ENCODE measurements at regions not wholly inside any gene's neighbourhood (a gene's known extent, or its start where the extent isn't known, plus 50 kb on each side); places are given as distances from the start of the nearest gene placed in this dataset.

- CTCF ChIA-PET: no interaction called here
- no peak overlapping the region for H2AFZ ChIP-seq
- intact Hi-C loops (cut with micrococcal nuclease; ENCODE audit: unreplicated experiment): no loop called here
Measured at GRCh38 chr20:40244286-40244685, 444.8 kb downstream of the MAFB start.

GRCh38 chr20:40241596-40242343, 447.3 kb downstream of the MAFB start:
- Histone ChIP-seq H3K27me3 (ENCODE audit: insufficient read depth, low read depth) (peaks cover 58% of the 10 kb centered on the region), H3K4me3 (no peak overlapping the region), H2AFZ (no peak overlapping the region), H3K4me2 (no peak overlapping the region), H4K20me1 (ENCODE audit: insufficient read depth) (no peaks in the 10 kb centered on the region), H3K4me1 (replicated peaks; ENCODE audit: insufficient read depth) (no peaks in the 10 kb centered on the region), H3K9me3 (ENCODE audit: insufficient read depth, low read depth) (no peaks in the 10 kb centered on the region), H3F3A (ENCODE audit: insufficient read depth, low read depth) (no peaks in the 10 kb centered on the region), H3K36me3 (ENCODE audit: low read depth) (no peaks in the 10 kb centered on the region), H3K9me2 (ENCODE audit: insufficient read depth) (no peaks in the 10 kb centered on the region), H3K27ac (no peak overlapping the region), H3K79me2 (ENCODE audit: low read depth) (no peaks in the 10 kb centered on the region)
- no TSS peak for BruUV-seq (replicated peaks)
- ChIA-PET CTCF (no interaction called here), POLR2A (ENCODE audit: unreplicated experiment) (no interaction called here)
- DNase-seq: no peak
- TF ChIP-seq, protein P1, sequence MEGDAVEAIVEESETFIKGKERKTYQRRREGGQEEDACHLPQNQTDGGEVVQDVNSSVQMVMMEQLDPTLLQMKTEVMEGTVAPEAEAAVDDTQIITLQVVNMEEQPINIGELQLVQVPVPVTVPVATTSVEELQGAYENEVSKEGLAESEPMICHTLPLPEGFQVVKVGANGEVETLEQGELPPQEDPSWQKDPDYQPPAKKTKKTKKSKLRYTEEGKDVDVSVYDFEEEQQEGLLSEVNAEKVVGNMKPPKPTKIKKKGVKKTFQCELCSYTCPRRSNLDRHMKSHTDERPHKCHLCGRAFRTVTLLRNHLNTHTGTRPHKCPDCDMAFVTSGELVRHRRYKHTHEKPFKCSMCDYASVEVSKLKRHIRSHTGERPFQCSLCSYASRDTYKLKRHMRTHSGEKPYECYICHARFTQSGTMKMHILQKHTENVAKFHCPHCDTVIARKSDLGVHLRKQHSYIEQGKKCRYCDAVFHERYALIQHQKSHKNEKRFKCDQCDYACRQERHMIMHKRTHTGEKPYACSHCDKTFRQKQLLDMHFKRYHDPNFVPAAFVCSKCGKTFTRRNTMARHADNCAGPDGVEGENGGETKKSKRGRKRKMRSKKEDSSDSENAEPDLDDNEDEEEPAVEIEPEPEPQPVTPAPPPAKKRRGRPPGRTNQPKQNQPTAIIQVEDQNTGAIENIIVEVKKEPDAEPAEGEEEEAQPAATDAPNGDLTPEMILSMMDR (conservative IDR thresholded peaks at IDR 0.05): no peak
- TF ChIP-seq EZH2 (IDR thresholded peaks at IDR 0.05; ENCODE audit: low read depth): no peak
- intact Hi-C loops (cut with micrococcal nuclease; ENCODE audit: unreplicated experiment): no loop called here

More at GRCh38 chr20:40244286-40244685, 444.8 kb downstream of the MAFB start:
- DNase-seq: no peak
- POLR2A ChIA-PET (ENCODE audit: unreplicated experiment): no interaction called here
- no peaks in the 10 kb centered on the region for H3K9me3 ChIP-seq (ENCODE audit: insufficient read depth, low read depth)
- peaks cover 71% of the 10 kb centered on the region for H3K27me3 ChIP-seq (ENCODE audit: insufficient read depth, low read depth)
- H3K4me2 ChIP-seq: no peak overlapping the region
- no peaks in the 10 kb centered on the region for H3K79me2 ChIP-seq (ENCODE audit: low read depth)
- no peaks in the 10 kb centered on the region for H4K20me1 ChIP-seq (ENCODE audit: insufficient read depth)
- no peaks in the 10 kb centered on the region for H3K4me1 ChIP-seq (replicated peaks; ENCODE audit: insufficient read depth)
- TF ChIP-seq, protein P1 (conservative IDR thresholded peaks at IDR 0.05): no peak
- TF ChIP-seq EZH2 (IDR thresholded peaks at IDR 0.05; ENCODE audit: low read depth): no peak
- no peaks in the 10 kb centered on the region for H3K9me2 ChIP-seq (ENCODE audit: insufficient read depth)
- no peak overlapping the region for H3K4me3 ChIP-seq
- no peaks in the 10 kb centered on the region for H3F3A ChIP-seq (ENCODE audit: insufficient read depth, low read depth)
- H3K27ac ChIP-seq: no peak overlapping the region
- no peaks in the 10 kb centered on the region for H3K36me3 ChIP-seq (ENCODE audit: low read depth)
- BruUV-seq (replicated peaks): no TSS peak

GRCh38 chr20:40238511-40238910, 450.5 kb downstream of the MAFB start:
- BruUV-seq (replicated peaks): no TSS peak

More at GRCh38 chr20:40238511-40238910, 450.5 kb downstream of the MAFB start:
- no peak overlapping the region for H3K4me2 ChIP-seq
- intact Hi-C loops (cut with micrococcal nuclease; ENCODE audit: unreplicated experiment): no loop called here
- ChIA-PET POLR2A (ENCODE audit: unreplicated experiment) (no interaction called here), CTCF (no interaction called here)
- no peak overlapping the region for H3K27ac ChIP-seq
- no peaks in the 10 kb centered on the region for H3K79me2 ChIP-seq (ENCODE audit: low read depth)
- H4K20me1 ChIP-seq (ENCODE audit: insufficient read depth): no peaks in the 10 kb centered on the region
- no peak for DNase-seq
- H3K4me1 ChIP-seq (replicated peaks; ENCODE audit: insufficient read depth): no peaks in the 10 kb centered on the region
- H3K36me3 ChIP-seq (ENCODE audit: low read depth): no peaks in the 10 kb centered on the region
- TF ChIP-seq, protein P1 (conservative IDR thresholded peaks at IDR 0.05): no peak
- no peak for TF ChIP-seq EZH2 (IDR thresholded peaks at IDR 0.05; ENCODE audit: low read depth)
- H3K27me3 ChIP-seq (ENCODE audit: insufficient read depth, low read depth): peaks cover 51% of the 10 kb centered on the region
- H3K4me3 ChIP-seq: no peak overlapping the region
- no peak overlapping the region for H2AFZ ChIP-seq
- no peaks in the 10 kb centered on the region for H3K9me3 ChIP-seq (ENCODE audit: insufficient read depth, low read depth)
- no peaks in the 10 kb centered on the region for H3K9me2 ChIP-seq (ENCODE audit: insufficient read depth)
- H3F3A ChIP-seq (ENCODE audit: insufficient read depth, low read depth): no peaks in the 10 kb centered on the region
